Anterior cingulate cortex (tissue), 58 donors: ENCODE measurements at regions not wholly inside any gene's neighbourhood (a gene's known extent, or its start where the extent isn't known, plus 50 kb on each side); places are given as distances from the start of the nearest gene placed in this dataset.

Experiments used
- DNase-seq, 58 donors: peaks; one replicate each; lab custom pipeline; 2025; lab: John Stamatoyannopoulos, UW

DNA sequence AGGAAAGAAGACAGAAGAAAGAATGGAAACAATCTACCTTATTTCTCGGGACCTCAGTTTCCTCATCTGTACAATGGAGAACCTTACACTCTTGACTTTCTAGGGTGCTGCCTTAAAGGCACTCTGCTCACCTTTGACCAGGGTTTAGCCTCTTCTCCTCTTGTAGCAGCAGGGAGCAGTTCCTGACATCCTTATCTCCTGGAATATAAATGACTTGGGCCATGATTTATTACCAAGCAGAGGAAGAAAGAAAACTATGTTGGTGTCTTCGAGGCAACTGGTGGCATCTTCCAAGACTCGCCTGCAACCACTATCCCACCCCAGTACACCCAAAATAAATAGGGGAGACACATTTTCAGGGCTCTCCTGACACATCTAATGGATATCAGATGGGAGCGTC is 314.2 kb downstream of the BUD13 start:
- DNase-seq, result no peak

DNA sequence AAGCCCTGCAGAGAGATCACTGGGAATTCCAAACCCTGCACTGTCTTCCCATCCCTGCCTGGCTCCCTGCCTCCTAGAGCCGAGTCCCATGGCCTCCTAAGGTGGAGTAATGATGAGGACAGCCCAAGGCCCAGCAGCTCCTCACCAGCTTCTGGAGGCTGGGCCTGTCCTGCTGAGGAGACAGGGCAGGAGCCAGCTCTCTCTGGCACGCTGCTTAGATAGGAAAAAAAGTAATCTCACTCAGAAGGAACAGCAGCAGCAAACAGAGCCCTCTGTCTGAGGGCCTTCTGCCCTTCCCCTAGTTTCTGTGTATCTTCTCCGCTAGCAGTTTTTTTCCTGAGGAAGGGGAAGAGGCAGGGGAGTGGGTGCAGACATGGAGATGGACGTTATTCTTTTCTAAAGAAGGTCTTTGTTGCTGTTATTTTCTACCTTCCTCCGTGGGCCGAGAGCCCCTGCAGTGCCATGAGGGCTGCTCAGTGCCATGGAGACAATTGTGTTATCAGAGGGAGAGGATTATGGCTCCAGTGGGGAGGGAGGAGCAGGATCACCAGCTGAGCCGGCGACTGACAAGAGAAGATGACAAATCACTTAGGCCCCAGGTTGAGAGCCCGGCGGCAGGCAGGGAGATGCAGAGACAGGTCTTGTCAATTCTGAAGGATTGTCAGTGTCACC is 315.3 kb downstream of the BUD13 start:
- no peak for DNase-seq

DNA sequence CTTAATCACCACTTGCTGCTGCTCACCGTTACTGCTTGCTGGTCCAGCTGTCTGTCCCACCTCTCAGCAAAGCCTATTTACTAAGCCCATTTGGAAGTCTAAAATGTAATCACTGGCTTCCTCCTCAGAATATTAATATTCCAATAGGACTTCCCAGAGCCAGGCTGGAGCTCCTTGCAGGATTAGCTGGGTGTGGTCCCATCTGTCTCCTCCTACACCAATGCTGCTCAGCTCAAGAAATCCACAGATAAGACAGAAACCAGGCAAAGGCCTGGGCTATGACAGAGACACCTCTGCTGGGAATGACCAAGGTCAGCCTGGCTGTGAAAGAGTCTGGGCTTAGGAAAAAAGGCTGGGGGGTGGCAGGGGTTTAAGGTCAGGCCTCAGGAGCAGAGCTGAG is 317.8 kb downstream of the BUD13 start:
- peak in 5 of 58 donors; percentile 5 to 61 (median 15) for DNase-seq

DNA sequence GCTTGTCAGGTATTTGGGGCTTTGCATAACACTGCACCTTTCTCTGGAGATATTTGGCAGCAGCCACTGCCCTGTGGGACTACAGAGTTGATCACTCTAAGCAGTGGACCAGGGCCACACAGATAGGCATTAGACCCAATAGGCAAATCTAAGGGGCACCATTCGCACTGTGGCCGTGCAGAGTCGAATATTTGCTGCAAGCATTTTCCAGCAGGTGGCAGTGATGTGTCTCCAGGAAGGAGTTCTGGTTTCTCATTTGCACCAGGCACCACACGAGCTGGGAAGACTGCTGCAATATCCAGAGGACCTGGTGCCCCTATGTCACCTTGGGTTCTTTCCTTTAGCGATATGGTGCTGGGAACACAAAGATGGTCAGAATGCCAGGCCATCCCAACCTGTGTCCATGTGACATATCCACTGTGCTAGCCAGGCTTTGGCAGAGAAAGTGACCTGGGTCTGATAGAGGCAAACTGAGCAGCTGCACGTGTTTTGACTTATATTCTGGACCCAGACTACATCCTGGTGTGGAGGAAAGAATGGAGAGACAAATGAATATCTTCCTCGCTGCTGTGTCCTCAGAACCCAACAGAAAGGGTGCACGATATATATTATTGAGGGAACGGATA is 318.7 kb downstream of the BUD13 start:
- DNase-seq, result peak in 31 of 58 donors; percentile 3 to 49 (median 17)

DNA sequence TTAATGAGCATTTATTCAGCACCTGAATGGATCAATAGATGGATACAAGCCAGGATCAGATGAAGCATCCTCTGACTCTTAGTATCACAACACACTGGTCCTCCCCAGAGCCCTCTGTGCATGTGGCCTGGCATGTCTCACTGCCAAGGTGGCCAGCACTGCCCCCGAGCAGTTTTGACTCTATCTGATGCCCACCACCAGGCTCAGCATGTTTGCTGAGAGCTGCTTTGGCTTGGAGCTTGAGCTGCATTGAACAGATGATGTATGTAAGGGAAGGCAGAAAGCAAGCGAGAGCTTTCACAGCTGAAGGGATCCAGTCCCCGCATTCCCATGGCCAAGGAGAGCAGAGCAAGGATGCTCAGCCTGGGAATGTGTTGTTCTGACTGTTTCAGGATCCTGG is 320.3 kb downstream of the BUD13 start:
- DNase-seq, result no peak

DNA sequence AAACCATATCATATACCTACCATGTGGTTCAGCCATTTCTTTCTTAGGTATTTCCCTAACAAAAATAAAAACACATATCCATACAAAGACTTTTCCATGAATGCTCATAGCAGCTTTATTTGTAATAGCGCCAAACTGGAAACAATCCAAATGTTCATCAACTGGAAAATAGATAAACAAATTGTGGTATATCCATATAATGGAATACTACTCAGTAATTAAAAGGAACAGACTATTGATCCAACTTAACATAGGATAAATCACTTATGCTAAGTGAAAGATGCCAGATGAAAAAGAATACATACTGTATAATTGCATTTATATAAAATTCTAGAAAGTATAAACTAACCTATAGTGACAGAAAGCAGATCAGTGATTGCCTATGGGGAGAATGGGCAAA is 323.3 kb downstream of the BUD13 start:
- no peak for DNase-seq

DNA sequence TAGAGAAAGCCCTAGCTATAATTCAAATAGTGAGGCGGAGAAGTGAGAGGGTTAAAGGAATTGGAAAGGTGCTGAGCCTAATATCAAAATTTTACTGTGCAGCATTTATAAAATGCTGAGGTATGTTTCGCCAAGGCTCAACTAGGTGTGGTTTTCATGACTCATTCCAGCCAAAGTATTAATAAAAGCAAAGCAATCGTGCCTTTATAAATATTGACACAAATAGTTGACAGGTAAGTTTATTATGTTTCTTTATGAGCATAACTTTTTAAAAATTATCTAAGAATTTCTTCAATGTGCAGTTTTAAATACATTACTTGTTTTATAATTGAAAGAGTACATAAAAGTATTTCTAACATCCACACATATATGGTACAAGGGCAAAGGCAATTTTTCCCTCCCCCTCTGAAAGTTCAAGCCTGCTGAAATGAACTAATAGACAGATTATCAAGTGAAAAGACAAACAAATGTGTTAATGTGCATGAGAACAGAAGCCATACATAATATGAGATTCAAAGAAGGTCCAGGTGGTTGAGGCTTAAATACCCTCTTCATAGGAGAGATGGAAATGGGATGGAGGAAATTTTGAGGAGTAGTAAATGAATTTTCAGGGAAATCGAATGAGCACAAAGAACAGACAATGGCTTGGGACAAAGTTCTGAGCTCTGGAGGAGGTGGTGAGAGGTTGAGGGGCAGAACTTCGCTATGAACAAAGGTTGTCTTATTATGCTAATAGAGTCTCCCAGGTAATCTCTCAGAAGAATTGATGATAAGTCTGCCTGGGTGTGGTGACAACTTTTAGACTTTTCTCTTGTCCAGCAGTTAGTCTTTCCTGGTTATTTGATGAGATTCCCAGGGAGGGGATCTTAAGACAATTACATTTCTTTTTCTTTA is 326.5 kb downstream of the BUD13 start:
- DNase-seq, result no peak

DNA sequence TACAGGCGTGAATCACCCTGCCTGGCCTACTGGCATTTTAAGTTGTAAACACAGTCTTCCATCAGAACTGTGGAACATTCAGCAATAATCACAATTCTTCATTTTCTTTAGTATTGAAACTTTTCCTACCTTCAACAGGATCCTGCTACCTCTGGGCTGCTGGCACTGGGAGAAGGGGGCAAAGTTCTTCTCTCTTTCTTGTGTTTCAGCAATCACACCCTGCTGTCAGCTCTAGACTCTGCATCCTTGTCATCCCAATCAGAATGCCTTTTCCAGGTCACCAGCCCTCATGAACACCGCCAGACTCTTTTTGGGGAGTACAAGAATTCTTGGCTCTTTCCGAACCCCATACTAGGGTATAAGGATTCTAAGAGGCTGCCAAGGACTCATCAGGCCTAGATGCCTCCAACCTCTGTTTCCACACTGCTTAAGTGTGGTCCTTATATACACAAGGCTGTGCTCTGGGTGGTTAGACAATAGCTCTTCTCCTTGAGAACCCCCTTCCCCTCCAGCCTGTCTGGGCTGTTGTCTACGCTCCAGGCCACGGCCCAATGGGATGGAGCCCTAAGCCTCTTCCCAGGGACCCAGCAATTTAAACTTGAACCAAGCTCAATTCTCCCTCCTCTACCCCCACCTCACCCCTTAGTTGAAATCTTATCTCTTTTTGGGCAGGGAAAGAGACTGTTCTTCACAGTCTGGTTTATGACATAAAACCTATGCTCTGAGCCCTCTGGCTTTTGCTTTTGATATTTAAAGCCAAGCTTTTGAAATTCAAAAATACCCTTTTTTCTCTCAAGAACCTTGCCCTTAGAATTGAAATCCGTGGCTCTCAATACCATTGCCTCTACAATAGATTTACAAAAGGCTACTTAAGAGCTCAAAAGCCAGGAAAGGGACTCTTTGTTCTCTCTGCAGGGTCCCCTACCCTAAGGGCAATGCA is 327.4 kb downstream of the BUD13 start:
- no peak for DNase-seq

DNA sequence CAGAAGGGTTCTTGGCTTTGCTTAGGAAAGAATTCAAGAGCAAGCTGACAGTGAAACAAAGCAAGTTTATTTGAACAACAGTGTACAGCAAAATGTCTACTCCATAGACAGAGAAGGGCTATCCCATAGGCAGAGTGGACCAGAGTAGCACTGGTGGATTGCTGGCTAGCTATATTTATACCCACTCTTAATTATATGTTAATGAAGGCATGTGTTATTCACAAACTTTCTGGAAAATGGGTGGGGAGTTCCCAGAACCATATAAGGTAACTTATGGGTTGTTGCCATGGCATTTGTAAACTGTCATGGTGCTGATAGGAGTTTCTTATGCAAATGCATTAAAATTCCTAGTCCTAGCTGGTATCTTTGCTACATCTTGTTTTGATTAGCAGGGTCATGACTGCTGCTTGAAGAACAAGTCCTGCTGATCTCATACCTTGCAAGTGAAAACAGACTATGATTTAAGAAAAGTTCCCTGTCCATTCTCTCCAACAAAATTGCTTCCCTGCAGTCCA is 330.5 kb downstream of the BUD13 start:
- DNase-seq, result no peak

DNA sequence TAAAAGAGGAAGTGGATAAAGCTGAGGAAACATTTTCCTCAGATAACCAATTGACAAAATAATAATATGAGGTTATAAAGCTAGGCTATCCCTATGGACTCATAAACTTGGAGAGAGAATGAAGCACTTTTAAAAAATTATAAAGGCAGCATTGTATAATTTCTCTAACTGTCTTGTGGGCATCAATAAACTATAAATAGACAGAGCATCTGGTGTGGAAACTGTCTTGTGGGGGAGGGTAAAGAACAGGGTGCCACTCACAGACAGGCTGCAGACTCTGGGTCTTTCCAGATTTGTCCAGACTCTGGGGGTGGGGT is 333.5 kb downstream of the BUD13 start:
- no peak for DNase-seq

DNA sequence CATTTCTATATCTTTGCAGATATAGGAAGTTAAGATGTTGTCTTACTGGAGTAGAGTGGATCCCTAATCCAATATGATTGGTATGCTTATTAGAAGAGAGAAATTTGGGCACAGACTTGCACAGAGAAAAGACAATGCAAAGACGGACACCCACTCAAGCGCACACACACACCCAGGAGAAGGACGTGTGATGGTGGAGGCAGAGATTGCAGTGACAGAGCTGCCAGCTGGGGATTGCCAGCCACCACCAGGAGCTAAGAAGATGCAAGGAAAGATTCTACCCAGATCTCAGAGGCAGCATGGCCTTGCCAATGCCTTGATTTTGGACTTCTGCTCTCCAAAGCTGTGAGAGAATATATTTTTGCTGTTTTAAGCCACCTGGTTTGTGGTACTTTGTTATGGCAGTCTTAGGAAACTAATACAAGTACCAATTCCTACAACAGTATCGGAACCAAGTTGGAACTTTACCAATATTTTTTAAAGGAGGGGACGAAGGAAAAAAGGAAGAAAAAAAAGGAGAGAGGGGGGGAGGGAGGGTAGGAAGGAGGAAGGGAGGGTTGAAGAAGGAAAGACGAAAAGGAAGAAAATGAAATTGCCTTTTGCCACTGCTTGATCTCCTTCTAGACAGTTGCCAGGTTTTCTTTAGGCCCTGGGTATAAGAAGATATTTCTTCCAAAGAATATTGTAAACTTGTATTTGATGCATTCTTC is 334.0 kb downstream of the BUD13 start:
- DNase-seq, result peak in 13 of 58 donors; percentile 15 to 57 (median 23)

DNA sequence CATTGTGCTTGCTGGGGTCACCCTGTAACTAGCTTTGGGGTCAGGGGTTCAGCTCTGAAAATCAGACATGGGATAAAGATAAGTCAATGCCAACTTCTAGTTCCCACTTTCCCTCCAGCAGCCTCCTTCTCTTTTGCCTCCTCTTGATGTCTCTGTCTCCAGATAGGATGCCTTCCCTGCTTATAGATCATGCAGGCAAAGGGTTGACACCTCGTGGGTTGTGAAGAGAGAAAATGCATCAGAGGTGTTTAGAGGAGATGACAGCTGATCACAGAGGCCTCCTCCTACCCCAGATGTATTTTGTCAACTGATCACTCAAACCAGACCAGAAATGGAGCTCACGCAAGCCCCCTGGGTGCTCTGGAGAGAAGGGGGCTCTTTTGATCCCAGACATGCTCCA is 337.8 kb downstream of the BUD13 start:
- no peak for DNase-seq

DNA sequence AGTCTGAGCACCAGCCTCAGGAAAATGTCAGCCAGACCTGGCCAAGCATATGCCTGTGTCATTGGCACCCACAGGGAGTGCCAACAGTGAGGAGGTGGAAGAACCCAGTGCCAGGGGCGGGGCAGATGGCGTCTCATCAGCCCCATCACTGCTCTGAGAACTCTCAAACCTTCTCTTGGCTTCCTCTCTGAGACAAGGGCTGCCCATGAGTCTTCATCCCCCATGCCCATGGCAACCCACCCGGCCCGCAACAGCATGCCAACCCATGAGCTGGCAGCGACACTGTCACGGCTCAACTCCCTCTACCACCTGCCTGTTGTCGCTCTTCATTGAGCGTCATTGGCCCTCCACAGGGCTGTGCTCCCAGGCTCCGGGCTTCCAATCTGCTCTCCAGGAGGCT is 340.5 kb downstream of the BUD13 start:
- DNase-seq, result peak in 7 of 58 donors; percentile 11 to 68 (median 25)

DNA sequence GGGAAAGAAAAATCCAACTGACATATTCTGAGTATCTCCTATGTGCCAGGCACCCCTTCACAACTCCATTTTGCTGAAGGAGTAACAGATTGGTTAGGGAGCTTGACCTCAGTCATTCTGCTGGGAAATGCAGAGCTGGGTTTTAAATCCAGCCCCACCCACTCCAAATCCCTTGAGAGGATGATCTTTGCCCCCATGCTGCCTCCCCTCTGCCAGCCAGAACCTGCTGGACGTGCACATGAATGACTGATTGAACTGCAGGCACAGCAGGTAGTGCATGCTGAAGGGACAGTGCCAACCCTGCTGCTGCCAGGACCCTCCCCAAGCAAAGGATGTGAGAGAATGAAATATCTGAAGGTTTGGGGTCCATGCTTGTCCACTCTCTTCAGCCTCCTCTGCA is 340.9 kb downstream of the BUD13 start:
- DNase-seq, result no peak

DNA sequence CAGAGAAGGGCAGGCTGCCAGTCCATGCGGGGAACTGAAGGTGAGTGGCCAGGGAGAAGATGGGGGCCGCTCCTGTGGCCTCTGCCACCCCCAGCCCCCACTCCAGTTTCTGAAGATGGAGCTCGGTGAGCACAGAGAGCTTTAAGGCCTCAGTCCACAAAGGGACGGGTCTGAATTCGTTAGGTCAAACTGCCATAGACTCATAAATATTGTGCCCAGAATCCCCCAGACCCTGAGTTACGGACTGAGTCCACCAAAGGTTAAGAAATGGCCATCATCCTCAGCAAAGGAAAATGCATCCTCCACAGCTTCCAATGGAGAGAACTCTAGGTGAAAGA is 344.2 kb downstream of the BUD13 start:
- DNase-seq, result no peak

DNA sequence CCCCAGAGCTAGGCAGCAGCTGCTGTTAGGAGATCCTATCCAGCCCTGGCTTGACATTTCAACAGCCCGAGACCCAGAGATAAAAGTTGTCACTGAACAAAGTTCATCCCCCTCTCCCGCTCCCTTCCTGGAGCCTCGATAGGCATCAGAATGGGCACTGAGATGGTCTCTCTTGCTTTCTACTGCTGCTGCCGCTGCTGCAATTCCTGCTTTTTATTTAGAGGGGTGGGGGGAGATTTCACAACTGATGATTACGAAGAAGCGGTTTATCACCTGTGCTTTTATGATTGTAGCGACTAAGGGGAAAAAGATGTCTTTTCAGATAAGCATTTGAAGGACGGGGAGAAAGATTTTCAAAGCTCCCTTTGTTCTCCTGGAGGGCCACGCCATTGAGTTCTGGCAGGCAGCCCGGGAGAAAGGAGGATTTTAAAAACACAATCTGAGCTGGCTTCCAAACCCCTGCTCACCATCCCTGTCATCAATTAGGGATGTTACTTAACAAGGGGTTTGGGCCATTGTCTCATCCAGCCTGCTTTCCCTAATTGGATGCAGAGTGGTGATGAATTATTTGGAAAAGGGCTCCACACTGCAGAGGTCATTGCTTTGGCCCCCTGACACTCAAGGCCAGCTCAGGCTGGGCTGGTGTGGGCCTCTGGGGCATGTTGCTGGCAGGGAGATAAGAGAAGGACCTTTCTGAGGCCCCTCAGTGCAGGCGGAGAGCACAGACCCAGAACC is 344.7 kb downstream of the BUD13 start:
- peak in 2 of 58 donors; percentile 10 to 16 for DNase-seq

DNA sequence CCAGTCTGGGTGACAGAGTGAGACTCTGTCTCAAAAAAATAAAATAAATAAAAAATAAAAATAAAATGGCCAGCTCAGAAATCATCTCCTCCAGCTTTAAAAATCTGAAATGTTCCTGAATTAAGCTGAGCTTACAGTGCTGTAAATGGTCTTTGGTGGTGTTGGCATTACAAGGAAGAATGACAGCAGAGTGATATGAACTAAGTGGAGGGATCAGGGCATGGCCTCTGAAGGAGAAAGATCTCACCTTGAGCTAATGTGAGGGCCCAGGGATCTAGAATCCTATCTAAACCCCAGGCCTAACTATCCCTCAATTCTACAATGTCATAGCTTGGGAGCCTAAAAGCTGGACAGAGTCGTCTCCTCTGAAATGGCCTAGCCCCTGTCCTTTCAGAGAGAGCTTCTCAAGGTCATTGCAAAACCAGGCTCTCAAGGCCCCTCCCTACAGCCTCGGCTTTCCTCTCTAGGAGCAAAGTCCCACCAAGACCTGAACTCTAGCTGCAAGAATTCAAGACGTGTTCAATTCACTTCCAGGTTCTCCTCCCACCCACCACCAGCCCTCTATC is 345.4 kb downstream of the BUD13 start:
- no peak for DNase-seq

DNA sequence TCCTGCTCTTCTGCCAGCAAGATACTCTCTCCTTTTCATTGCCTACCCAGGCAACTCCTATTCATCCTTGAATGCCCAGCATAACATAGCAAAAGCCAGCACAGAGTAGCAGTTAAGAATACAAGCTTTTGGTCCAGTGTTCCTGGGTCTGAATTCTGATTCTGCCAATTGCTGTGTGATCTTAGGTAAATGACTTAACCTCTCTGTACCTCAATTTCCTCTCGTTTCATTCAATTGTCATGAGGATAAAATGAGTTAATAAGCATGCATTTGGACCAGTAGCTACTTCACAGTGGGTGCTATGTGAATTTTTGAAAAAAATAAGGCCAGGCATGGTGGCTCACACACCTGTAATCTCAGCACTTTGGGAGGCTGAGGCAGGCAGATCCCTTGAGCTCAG is 346.0 kb downstream of the BUD13 start:
- DNase-seq, result no peak
